IMR-90 (cell line): ENCODE measurements at regions not wholly inside any gene's neighbourhood (a gene's known extent, or its start where the extent isn't known, plus 50 kb on each side); places are given as distances from the start of the nearest gene placed in this dataset.

ENCODE experiments used
- ATAC-seq: fragments of 200-7000 bp; cut with Tn5 transposase; 2 replicates; pipeline ENCODE4 v1.9.1; 2020; ENCODE audit warnings: low read depth, mild to moderate bottlenecking, moderate library complexity
- BruUV-seq: library from RNA; stranded (reverse); fragments of 400-500 nt; replicated peaks from 2 replicates; lab custom pipeline; 2021; lab: Mats Ljungman, UMichigan
- CTCF ChIA-PET: fragments of 300-600 bp; formaldehyde crosslinking; extraction: SDS; loops from one replicate; lab custom pipeline; 2021; ENCODE audit warnings: antibody characterized with exemption; lab: Yijun Ruan, JAX
- POLR2A ChIA-PET: fragments of 300-600 bp; sonication (Branson Sonifier 250); formaldehyde crosslinking; loops from one replicate; lab custom pipeline; 2022; ENCODE audit warnings: antibody characterized with exemption; ENCODE audit not compliant: unreplicated experiment; lab: Charles Lee
- DNase-seq: peaks from one replicate; pipeline ENCODE4 v3.0.0; 2013
- H2AFZ ChIP-seq: replicated peaks from 2 replicates; pipeline ENCODE3; 2013; ENCODE audit warnings: low read length, mild to moderate bottlenecking; ENCODE audit not compliant: poor library complexity
- H2AK5ac ChIP-seq: 2 replicates; pipeline ENCODE4 v1.6.1; 2013; ENCODE audit warnings: low read depth, low read length, inconsistent platforms
- H2AK9ac ChIP-seq: replicated peaks from 2 replicates; pipeline ENCODE3; 2013; ENCODE audit warnings: mild to moderate bottlenecking, low read depth, low read length, moderate library complexity; ENCODE audit not compliant: poor library complexity
- H2BK120ac ChIP-seq: 2 replicates; pipeline ENCODE4 v1.6.1; 2013; ENCODE audit warnings: low read depth, low read length, inconsistent platforms
- H2BK15ac ChIP-seq: 3 replicates; pipeline ENCODE4 v1.6.1; 2013; ENCODE audit warnings: low read depth, low read length, inconsistent platforms
- H2BK20ac ChIP-seq: 2 replicates; pipeline ENCODE4 v1.6.1; 2013; ENCODE audit warnings: low read depth, mild to moderate bottlenecking, inconsistent platforms, low read length, moderate library complexity
- H2BK5ac ChIP-seq: 2 replicates; pipeline ENCODE4 v1.6.1; 2013; ENCODE audit warnings: mild to moderate bottlenecking, low read depth, low read length, inconsistent platforms; ENCODE audit not compliant: poor library complexity, severe bottlenecking
- H3K14ac ChIP-seq: replicated peaks from 2 replicates; pipeline ENCODE4 v1.6.1; 2013; ENCODE audit warnings: low read depth, low read length, inconsistent platforms
- H3K18ac ChIP-seq: 2 replicates; pipeline ENCODE4 v1.6.1; 2013; ENCODE audit warnings: low read depth, low read length, control low read depth
- H3K23ac ChIP-seq: 2 replicates; pipeline ENCODE4 v1.6.1; 2013; ENCODE audit warnings: low read depth, low read length, inconsistent platforms
- H3K27ac ChIP-seq: 2 replicates; pipeline ENCODE4 v1.5.1; 2013; ENCODE audit warnings: mild to moderate bottlenecking, control low read depth, low read length; ENCODE audit not compliant: insufficient read depth
- H3K27me3 ChIP-seq: 2 replicates; pipeline ENCODE4 v1.6.1; 2013; ENCODE audit warnings: low read length; ENCODE audit not compliant: control insufficient read depth, insufficient read depth
- H3K36me3 ChIP-seq: 2 replicates; pipeline ENCODE4 v1.6.1; 2013; ENCODE audit warnings: low read length, mixed read lengths; ENCODE audit not compliant: control insufficient read depth, insufficient read depth
- H3K4ac ChIP-seq: 2 replicates; pipeline ENCODE4 v1.6.1; 2013; ENCODE audit warnings: low read depth, low read length, inconsistent platforms
- H3K4me1 ChIP-seq: 2 replicates; pipeline ENCODE4 v1.6.1; 2013; ENCODE audit warnings: low read length, mixed read lengths; ENCODE audit not compliant: control insufficient read depth, insufficient read depth
- H3K4me2 ChIP-seq: 2 replicates; pipeline ENCODE4 v1.6.1; 2013; ENCODE audit warnings: low read depth, mild to moderate bottlenecking, control low read depth, low read length, moderate library complexity
- H3K4me3 ChIP-seq: 2 replicates; pipeline ENCODE4 v1.5.1; 2013; ENCODE audit warnings: low read depth, mild to moderate bottlenecking, control low read depth, low read length, moderate library complexity; ENCODE audit not compliant: insufficient read depth
- H3K56ac ChIP-seq: 2 replicates; pipeline ENCODE4 v1.6.1; 2013; ENCODE audit warnings: low read length, inconsistent platforms; ENCODE audit not compliant: insufficient read depth; ENCODE audit errors: extremely low read depth
- H3K79me1 ChIP-seq, 2 experiments: 2 replicates each; pipeline ENCODE4 v1.6.1; 2013; ENCODE audit warnings: low read length in 2 of 2, inconsistent platforms in 1 of 2, low read depth in 1 of 2
- H3K9ac ChIP-seq: 2 replicates; pipeline ENCODE4 v1.6.1; 2013; ENCODE audit warnings: low read depth, low read length, control low read depth
- H3K9me1 ChIP-seq: 2 replicates; pipeline ENCODE4 v1.6.1; 2013; ENCODE audit warnings: low read length, inconsistent platforms; ENCODE audit not compliant: insufficient read depth
- H3K9me3 ChIP-seq: 2 replicates; pipeline ENCODE4 v1.6.1; 2013; ENCODE audit warnings: low read length; ENCODE audit not compliant: control insufficient read depth, insufficient read depth
- H4K20me1 ChIP-seq: 2 replicates; pipeline ENCODE4 v1.6.1; 2013; ENCODE audit warnings: low read length, inconsistent platforms; ENCODE audit not compliant: insufficient read depth
- H4K5ac ChIP-seq: 2 replicates; pipeline ENCODE4 v1.6.1; 2013; ENCODE audit warnings: mild to moderate bottlenecking, low read depth, low read length, control low read depth
- H4K8ac ChIP-seq, 2 experiments: 2 replicates each; pipeline ENCODE4 v1.6.1; 2013; ENCODE audit warnings: low read depth in 2 of 2, low read length in 2 of 2, control low read depth in 1 of 2, inconsistent platforms in 1 of 2
- H4K91ac ChIP-seq: 2 replicates; pipeline ENCODE4 v1.6.1; 2013; ENCODE audit warnings: low read depth, low read length, inconsistent platforms; ENCODE audit not compliant: insufficient read depth
- CEBPB ChIP-seq: IDR thresholded peaks from 2 replicates; pipeline ENCODE4 v1.6.1; 2012; ENCODE audit warnings: low read depth, low read length, improper control_type of control experiment
- NFE2L2 ChIP-seq: fragments of 150-350 bp; IDR thresholded peaks from 2 replicates; pipeline ENCODE4 v1.6.1; 2016; ENCODE audit warnings: low read depth, mild to moderate bottlenecking, low read length
- whole genome bisulfite sequencing, 2 experiments: methylation state at CpG; one replicate each; pipeline versions ENCODE4 v1.1.5 to v1.1.7; 2013; ENCODE audit warnings: missing lambda C conversion rate in 2 of 2; ENCODE audit not compliant: insufficient read length in 1 of 2; ENCODE audit errors: extremely low coverage in 2 of 2; 5-methylcytosine and 5-hydroxymethylcytosine counted together
- dilution Hi-C: fragments of 300-500 bp; cut with HindIII; formaldehyde crosslinking; loops from one replicate; pipeline ENCODE4 v1.14.3; 2018; ENCODE audit warnings: low sequenced_read_pairs; ENCODE audit not compliant: unreplicated experiment
- in situ Hi-C: fragments of 300-500 bp; cut with MboI; formaldehyde crosslinking; loops from 3 replicates; pipeline ENCODE4 v1.14.3; 2019; ENCODE audit warnings: low sequenced_read_pairs, inconsistent platforms, mixed read lengths
- intact Hi-C: fragments of 100-400 bp; cut with micrococcal nuclease; formaldehyde crosslinking; loops from 2 replicates; pipeline ENCODE4 v1.10.0; 2022

- Histone ChIP-seq H4K91ac (no peak overlapping the region), H3K9ac (no peak overlapping the region), H2BK5ac (no peak overlapping the region), H3K4me2 (no peak overlapping the region), H3K36me3 (no peaks in the 10 kb centered on the region), H4K8ac (no peak overlapping the region), H3K79me1 (no peaks in the 10 kb centered on the region; a peak in 1 of 4 replicates), H3K9me1 (peaks cover 22% of the 10 kb centered on the region), H2AK5ac (no peak overlapping the region), H2BK15ac (0 out of 3 replicates have a peak overlapping the region, but pooled peaks have one; percentile 11), H4K5ac (no peak overlapping the region), H3K18ac (0 out of 2 replicates have a peak overlapping the region, but pooled peaks have one; percentile 33), H2AK9ac (no peak overlapping the region), H2AFZ (no peak overlapping the region), H3K4ac (no peak overlapping the region), H3K56ac (no peak overlapping the region), H3K14ac (no peak overlapping the region), H2BK120ac (peak overlapping the region; percentile 97; the same call in 1 of the 2 replicates), H3K27ac (no peak overlapping the region), H3K23ac (no peak overlapping the region), H3K4me3 (no peak overlapping the region), H3K27me3 (no peaks in the 10 kb centered on the region), H2BK20ac (peak overlapping the region; percentile 96; the same call in 1 of the 2 replicates), H3K9me3 (peaks cover 2% of the 10 kb centered on the region), H3K4me1 (peaks cover 23% of the 10 kb centered on the region), H4K20me1 (no peaks in the 10 kb centered on the region)
- no peak for ATAC-seq
- dilution Hi-C loops, result no loop called here
- peak; percentile 90 for TF ChIP-seq CEBPB
- no peak for TF ChIP-seq NFE2L2
- ChIA-PET CTCF (no interaction called here), POLR2A (no interaction called here)
- no TSS peak for BruUV-seq
- DNase-seq, result no peak
- intact Hi-C loops, result loop anchor here (10.0 kb wide), 3 partner anchors 378 to 738 kb away; no protein-coding TSS in a partner anchor
- in situ Hi-C loops, result no loop called here
- WGBS, 2 experiments, result no CpG with 5 or more reads among the region's 3 CpGs
Observed at GRCh38 chr10:30756896-30757295, 127.3 kb upstream of the LYZL2 start.
